Esophagus muscularis mucosa (tissue), 4 donors: ENCODE measurements at regions not wholly inside any gene's neighbourhood (a gene's known extent, or its start where the extent isn't known, plus 50 kb on each side); places are given as distances from the start of the nearest gene placed in this dataset.

ENCODE experiments used
- DNase-seq: peaks from one replicate; pipeline ENCODE4 v3.0.0-alpha.2; 2017; ENCODE audit errors: extremely low spot score
- H3K27ac ChIP-seq, 4 donors: fragments of 200-600 bp; sonication (generic); replicated peaks in 1 of 4; 1 replicate in 3 of 4; 2 replicates in 1 of 4; pipeline ENCODE4 v1.5.1; 2016 to 2019; ENCODE audit warnings: mild to moderate bottlenecking in 1 of 4
- H3K27me3 ChIP-seq, 4 donors: fragments of 200-600 bp; sonication (generic); one replicate each; pipeline versions ENCODE4 v1.5.1 to v1.6.0; 2016 to 2019
- H3K36me3 ChIP-seq, 4 donors: fragments of 200-600 bp; sonication (generic); one replicate each; pipeline ENCODE4 v1.5.1; 2016 to 2019
- H3K4me1 ChIP-seq, 4 donors: fragments of 200-600 bp; sonication (generic); one replicate each; pipeline ENCODE4 v1.5.1; 2016 to 2019
- H3K4me3 ChIP-seq, 4 donors: fragments of 200-600 bp; sonication (generic); 1 replicate in 2 of 4; 2 replicates in 2 of 4; pipeline ENCODE4 v1.5.1; 2016 to 2019; ENCODE audit warnings: mild to moderate bottlenecking in 4 of 4, moderate library complexity in 1 of 4
- H3K9me3 ChIP-seq, 4 donors: fragments of 200-600 bp; sonication (generic); 1 replicate in 3 of 4; 2 replicates in 1 of 4; pipeline ENCODE4 v1.5.1; 2016 to 2019
- EP300 ChIP-seq: sonication (generic); formaldehyde crosslinking; IDR thresholded peaks from one replicate; pipeline ENCODE4 v1.6.1; 2017; ENCODE audit warnings: antibody characterized with exemption
- POLR2A ChIP-seq: fragments of 450-650 bp; IDR thresholded peaks from one replicate; pipeline ENCODE4 v1.6.1; 2017; ENCODE audit warnings: antibody characterized with exemption, moderate library complexity, mild to moderate bottlenecking, low read depth
- POLR2AphosphoS5 ChIP-seq, 2 donors: sonication (generic); formaldehyde crosslinking; IDR thresholded peaks; one replicate each; pipeline ENCODE4 v1.6.1; 2017; ENCODE audit warnings: antibody characterized with exemption in 2 of 2
- whole genome bisulfite sequencing: methylation state at CpG from one replicate; pipeline ENCODE4 v1.1.5; 2018; 5-methylcytosine and 5-hydroxymethylcytosine counted together
- intact Hi-C: fragments of 100-400 bp; cut with DNase I; formaldehyde crosslinking; loops from one replicate; pipeline ENCODE4 v1.15.1; 2023
- TF ChIP-seq, protein P1 (sequence below), 3 experiments: fragments of 200-600 bp in 2 of 3; fragments of 450-650 bp in 1 of 3; sonication (generic) in 2 of 3; IDR thresholded peaks; one replicate each; pipeline ENCODE4 v1.5.1; 2017 to 2019; ENCODE audit warnings: antibody characterized with exemption in 3 of 3, mild to moderate bottlenecking in 2 of 3, moderate library complexity in 1 of 3

DNA sequence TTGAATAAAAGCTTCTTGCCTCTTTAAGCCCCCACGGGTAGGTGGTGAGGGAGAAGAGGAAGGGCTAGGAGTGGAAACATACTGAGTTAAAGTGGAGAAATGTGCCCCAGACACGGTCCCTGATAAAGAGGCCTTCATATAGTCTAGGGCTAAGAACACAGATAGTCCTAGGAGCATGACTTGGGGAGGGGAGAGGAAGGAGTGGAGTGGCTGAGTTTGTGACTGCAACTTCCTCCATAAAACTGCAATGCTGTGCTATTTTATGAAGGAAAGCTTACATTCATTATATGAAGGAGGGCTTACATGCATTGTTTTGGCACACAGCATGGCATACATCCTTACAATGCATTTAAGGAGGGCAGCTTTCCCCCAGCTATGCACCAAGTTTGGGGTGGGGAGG is 1129.4 kb upstream of the LRRTM3 start:
- Histone ChIP-seq H3K27ac (no peak overlapping the region), H3K4me3 (no peak overlapping the region), H3K36me3 (no peaks in the 10 kb centered on the region), H3K4me1 (no peaks in the 10 kb centered on the region), H3K9me3 (no peaks in the 10 kb centered on the region), H3K27me3 (no peaks in the 10 kb centered on the region)
- no peak for DNase-seq
- intact Hi-C loops = no loop called here
- WGBS = 65% methylated on average over 2 of the region's 2 CpGs
- TF ChIP-seq POLR2AphosphoS5 (IDR thresholded peaks at IDR 0.05) (no peak), EP300 (no peak), POLR2A (no peak)
- TF ChIP-seq, protein P1, sequence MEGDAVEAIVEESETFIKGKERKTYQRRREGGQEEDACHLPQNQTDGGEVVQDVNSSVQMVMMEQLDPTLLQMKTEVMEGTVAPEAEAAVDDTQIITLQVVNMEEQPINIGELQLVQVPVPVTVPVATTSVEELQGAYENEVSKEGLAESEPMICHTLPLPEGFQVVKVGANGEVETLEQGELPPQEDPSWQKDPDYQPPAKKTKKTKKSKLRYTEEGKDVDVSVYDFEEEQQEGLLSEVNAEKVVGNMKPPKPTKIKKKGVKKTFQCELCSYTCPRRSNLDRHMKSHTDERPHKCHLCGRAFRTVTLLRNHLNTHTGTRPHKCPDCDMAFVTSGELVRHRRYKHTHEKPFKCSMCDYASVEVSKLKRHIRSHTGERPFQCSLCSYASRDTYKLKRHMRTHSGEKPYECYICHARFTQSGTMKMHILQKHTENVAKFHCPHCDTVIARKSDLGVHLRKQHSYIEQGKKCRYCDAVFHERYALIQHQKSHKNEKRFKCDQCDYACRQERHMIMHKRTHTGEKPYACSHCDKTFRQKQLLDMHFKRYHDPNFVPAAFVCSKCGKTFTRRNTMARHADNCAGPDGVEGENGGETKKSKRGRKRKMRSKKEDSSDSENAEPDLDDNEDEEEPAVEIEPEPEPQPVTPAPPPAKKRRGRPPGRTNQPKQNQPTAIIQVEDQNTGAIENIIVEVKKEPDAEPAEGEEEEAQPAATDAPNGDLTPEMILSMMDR (IDR thresholded peaks at IDR 0.05) = no peak

GRCh38 chr10:65798133-65798532 is 1127.7 kb upstream of the LRRTM3 start:
- Histone ChIP-seq H3K9me3 (no peaks in the 10 kb centered on the region), H3K4me3 (no peak overlapping the region), H3K27ac (no peak overlapping the region), H3K27me3 (no peaks in the 10 kb centered on the region), H3K4me1 (no peaks in the 10 kb centered on the region), H3K36me3 (no peaks in the 10 kb centered on the region)
- TF ChIP-seq, protein P1 (IDR thresholded peaks at IDR 0.05) = no peak
- TF ChIP-seq POLR2AphosphoS5 (IDR thresholded peaks at IDR 0.05) (no peak), EP300 (no peak), POLR2A (no peak)
- no peak for DNase-seq
- 84% methylated on average over 3 of the region's 3 CpGs for WGBS
- intact Hi-C loops = no loop called here

DNA sequence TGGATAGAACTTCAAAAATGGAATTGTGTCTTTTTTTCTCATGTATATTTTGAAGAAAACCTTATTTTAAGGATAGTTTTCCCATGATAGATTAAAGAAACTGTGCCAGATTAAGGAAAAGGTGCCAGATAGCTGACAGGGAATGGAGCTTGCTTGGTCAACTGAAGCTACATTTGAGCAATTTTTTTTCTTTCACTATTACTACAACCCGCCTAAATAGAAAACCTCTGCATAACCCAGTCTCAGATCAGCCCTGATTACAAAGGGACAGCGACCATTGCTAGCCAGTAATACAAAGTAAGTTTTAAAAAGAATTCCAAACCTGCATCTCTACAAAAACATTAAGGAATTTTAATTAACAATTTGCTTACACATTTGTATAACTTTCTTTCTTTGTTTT is 1123.4 kb upstream of the LRRTM3 start:
- 91% methylated on average over 2 of the region's 2 CpGs for WGBS
- H3K36me3 ChIP-seq = no peaks in the 10 kb centered on the region
- no peak overlapping the region for H3K4me3 ChIP-seq
- TF ChIP-seq POLR2AphosphoS5 (IDR thresholded peaks at IDR 0.05) (no peak), POLR2A (no peak)
- TF ChIP-seq, protein P1 (IDR thresholded peaks at IDR 0.05) = no peak
- no peaks in the 10 kb centered on the region for H3K27me3 ChIP-seq
- H3K9me3 ChIP-seq = no peaks in the 10 kb centered on the region
- H3K4me1 ChIP-seq = no peaks in the 10 kb centered on the region
- no peak for DNase-seq
- intact Hi-C loops = no loop called here
- H3K27ac ChIP-seq = no peak overlapping the region

- TF ChIP-seq POLR2A (no peak), EP300 (no peak), POLR2AphosphoS5 (IDR thresholded peaks at IDR 0.05) (no peak)
- TF ChIP-seq, protein P1 (IDR thresholded peaks at IDR 0.05) = no peak
- intact Hi-C loops = no loop called here
- Histone ChIP-seq H3K27me3 (no peaks in the 10 kb centered on the region), H3K36me3 (no peaks in the 10 kb centered on the region), H3K4me3 (no peak overlapping the region), H3K27ac (no peak overlapping the region), H3K4me1 (no peaks in the 10 kb centered on the region), H3K9me3 (no peaks in the 10 kb centered on the region)
- DNase-seq = no peak
- 66% methylated on average over 1 of the region's 1 CpG for WGBS
Measured at GRCh38 chr10:65805511-65805910, 1120.3 kb upstream of the LRRTM3 start.

GRCh38 chr10:65805993-65806392 is 1119.8 kb upstream of the LRRTM3 start:
- intact Hi-C loops = no loop called here
- no peak overlapping the region for H3K27ac ChIP-seq
- H3K4me3 ChIP-seq = no peak overlapping the region
- H3K4me1 ChIP-seq = no peaks in the 10 kb centered on the region
- no peak for DNase-seq
- no peaks in the 10 kb centered on the region for H3K9me3 ChIP-seq
- H3K27me3 ChIP-seq = no peaks in the 10 kb centered on the region
- H3K36me3 ChIP-seq = no peaks in the 10 kb centered on the region
- WGBS = 67% methylated on average over 1 of the region's 1 CpG
- TF ChIP-seq, protein P1 (IDR thresholded peaks at IDR 0.05) = no peak
- TF ChIP-seq EP300 = no peak
- TF ChIP-seq POLR2A = no peak
- TF ChIP-seq POLR2AphosphoS5 (IDR thresholded peaks at IDR 0.05) = no peak
